ENCODE measurements at regions not wholly inside any gene's neighbourhood (a gene's known extent, or its start where the extent isn't known, plus 50 kb on each side); places are given as distances from the start of the nearest gene placed in this dataset.

DNA sequence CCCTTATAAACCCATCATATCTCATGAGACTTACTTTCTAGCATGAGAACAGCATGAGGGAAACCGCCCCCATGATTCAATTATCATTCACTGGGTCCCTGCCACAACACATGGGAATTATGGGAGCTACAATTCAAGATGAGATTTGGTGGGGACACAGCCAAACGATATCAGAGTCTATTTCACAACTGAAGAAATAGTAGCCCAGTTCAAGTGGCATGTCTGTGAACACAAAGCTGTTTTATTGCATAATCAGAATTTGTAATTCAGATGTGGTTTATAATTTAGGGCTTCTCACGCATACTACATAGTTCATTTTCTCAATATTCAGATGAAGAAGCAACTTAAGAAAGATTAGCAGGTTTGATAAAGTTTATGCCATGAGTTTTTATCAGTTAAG lies 1188.0 kb upstream of the ALCAM start:
- TF ChIP-seq POLR2A (IDR thresholded peaks at IDR 0.05) (no peak), CTCF (IDR thresholded peaks at IDR 0.05) (no peak)
